Left renal pelvis (tissue), 4 donors: ENCODE measurements at regions not wholly inside any gene's neighbourhood (a gene's known extent, or its start where the extent isn't known, plus 50 kb on each side); places are given as distances from the start of the nearest gene placed in this dataset.

Experiments
- DNase-seq, 4 donors: peaks; one replicate each; pipeline ENCODE4 v3.0.0-alpha.2; 2013; ENCODE audit warnings: low read depth in 4 of 4, low spot score in 3 of 4

DNA sequence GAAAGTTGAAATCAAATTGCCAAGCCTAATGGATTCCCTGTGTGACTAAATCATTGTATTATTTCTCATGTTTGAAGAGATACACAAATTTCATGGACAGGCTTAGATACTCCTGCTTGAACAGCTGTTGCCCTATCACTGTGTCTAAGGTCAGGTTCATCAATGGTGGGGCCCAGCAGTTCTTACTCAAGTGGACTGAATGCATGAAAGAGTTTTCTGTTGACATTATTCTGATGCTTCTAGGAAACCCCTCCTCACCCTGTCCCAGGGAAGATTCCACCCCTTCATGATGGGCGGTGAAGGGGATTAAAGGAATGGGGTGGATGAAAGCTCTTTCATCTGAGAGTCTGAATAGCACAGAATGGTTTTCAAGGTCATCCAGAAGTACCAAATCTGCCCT is 148.8 kb downstream of the INO80D start:
- DNase-seq, result no peak

GRCh38 chr2:205936446-205936845 is 149.5 kb downstream of the INO80D start:
- no peak for DNase-seq

DNA sequence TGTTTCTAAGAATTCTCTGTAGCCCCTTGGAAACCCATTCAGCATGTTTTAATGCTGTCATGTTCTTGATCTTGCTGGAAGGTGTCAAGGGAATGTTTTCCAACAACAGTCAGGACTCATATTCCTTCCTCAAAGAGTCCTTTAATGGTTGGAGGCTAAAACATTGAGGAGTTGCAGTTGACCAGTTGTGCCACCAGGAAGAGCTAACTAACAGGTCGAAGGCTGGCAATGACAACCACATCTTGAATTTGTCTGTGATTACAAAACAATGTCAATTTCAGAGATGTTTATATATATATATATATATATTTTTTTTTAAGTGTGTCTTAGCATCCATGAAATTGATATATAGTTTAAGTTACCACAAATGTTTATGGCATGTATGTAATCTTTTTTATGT is 151.5 kb downstream of the INO80D start:
- no peak for DNase-seq

- DNase-seq, result no peak
Measured at GRCh38 chr2:205932861-205933260, 153.1 kb downstream of the INO80D start.

DNA sequence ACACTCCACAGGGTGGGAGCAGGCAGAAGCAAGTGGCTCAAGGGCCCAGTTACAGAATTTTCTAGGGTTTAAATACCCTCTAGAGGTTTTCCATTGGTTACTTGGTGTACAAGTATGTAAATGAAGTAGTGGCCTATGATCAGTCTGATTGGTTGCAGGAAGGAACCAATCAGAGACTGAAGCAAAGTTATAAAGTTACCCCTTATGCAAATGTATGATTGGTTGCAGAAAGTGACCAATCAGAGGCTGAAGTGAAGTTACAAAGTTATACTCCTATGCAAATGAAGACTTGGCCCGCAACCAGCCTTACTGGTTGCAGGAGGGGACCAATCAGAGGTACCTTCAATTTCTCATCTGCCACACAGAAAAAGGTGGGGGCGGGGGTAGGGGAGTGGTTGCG is 154.6 kb downstream of the INO80D start:
- DNase-seq, result no peak

GRCh38 chr2:205930209-205930608 is 155.8 kb downstream of the INO80D start:
- no peak for DNase-seq

DNA sequence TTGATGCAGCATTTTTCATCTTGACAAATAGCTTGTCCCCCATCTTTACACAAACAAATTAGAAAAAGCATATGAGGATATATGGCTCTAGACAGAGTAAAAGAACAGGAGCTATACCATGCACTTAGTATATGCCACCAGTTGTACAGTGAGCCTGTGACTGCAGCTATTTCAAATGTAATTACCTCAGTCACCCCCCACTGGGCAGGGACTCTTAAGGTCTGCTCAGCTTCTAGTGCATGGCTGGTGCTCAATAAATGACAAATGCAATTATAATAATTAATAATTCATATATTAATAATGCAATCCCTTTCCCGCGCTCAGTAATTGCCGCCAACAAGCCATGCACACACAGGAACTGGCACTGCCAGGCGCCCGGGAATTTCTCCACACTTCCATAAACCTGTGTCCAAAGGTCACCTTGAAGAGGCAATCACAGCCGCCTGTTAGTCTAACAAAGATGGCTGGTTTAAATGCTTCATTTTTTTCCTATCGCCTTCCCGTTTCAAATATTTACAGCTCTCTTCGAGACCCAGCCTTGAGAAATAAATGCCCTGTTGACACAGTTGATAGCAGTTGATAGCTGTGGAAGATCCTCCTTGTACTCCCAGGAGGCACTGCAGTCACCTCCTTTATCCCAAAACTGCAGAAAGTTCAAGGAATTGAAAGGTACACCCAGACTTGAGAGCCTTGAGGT is 156.6 kb downstream of the INO80D start:
- no peak for DNase-seq

DNA sequence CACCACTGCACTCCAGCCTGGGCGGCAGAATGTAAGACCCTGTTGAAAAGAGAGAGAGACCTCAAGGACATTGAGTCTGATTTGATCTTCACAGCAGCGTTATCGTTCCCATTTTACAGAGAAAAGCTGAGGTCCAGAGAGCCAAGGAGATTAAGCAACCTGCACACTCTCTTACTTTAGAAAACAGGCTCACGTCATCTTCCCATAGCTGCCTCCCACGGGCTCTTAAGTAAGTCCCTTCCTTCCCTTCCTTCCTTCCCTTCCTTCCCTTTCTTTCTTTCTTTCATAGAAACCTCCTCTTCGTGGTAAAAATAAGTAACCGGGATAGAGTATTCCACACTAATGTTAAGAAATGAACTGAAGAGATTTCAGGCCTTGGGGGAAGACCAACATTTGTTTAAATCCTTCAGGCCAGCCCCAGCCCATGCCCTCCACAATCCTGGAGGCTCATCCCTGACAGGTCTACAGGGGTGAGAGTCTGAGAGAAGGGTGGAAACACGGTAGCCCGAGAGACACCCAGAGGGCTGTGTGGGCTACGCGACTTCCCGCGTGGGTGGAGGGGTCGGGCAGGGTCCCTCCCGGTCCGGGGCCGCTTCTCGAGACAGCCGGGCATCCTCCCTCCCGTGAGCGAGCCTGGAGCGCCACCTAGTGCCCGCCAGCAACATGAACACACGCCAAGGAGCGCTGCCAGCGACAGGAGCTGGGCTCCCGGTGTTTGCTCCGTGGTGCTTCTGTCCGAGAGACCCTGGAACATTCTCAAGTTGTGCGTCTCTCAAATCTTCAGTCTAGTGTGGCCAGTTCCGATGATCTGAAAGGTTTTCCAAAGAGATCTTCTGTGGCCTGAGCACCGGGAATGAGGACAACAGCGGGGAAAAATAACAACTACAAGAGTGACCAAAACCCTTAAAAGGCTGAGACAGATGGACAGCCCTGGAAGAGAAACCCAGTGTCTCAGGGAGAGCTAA is 160.3 kb downstream of the INO80D start:
- peak in 3 of 4 donors; percentile 53 to 59 (median 54) for DNase-seq

DNA sequence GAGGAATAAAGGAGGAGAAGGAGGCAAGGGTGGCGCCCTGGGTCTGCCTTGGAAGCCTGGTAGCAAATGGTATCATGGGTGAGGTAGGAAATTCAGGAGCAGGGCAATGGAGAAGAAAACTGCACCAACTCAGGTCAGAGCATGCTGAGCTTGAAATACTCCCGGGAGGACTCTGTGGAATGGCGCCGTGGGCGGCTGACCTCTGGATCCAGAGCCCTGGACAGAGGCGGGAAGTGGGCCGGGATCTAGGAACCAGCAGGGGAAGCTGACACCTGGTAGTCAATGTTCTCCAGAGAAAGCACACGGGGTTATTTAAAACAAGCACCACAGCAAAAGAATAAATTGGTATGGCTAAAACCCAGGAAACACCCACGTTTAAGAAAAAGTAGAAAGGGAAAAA is 161.3 kb downstream of the INO80D start:
- no peak for DNase-seq

DNA sequence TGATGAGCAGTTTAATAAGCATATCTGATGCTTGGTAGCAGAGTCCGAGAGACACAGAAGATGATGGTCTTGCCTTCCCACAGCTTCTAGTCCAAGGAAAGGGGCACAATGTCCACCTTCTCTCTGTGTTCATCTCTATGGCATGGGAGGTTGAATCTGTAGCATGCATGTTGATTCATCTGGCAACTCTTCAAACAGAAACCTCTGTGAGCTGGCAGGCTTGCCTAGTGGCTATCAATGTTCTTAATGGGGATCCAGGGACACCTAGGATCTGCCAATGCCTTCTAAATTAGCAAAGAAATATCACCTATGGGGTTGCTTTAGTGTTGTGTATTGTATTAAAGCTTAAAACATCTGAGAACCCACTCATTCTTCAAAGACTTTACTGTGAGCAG is 170.8 kb downstream of the INO80D start:
- no peak for DNase-seq

DNA sequence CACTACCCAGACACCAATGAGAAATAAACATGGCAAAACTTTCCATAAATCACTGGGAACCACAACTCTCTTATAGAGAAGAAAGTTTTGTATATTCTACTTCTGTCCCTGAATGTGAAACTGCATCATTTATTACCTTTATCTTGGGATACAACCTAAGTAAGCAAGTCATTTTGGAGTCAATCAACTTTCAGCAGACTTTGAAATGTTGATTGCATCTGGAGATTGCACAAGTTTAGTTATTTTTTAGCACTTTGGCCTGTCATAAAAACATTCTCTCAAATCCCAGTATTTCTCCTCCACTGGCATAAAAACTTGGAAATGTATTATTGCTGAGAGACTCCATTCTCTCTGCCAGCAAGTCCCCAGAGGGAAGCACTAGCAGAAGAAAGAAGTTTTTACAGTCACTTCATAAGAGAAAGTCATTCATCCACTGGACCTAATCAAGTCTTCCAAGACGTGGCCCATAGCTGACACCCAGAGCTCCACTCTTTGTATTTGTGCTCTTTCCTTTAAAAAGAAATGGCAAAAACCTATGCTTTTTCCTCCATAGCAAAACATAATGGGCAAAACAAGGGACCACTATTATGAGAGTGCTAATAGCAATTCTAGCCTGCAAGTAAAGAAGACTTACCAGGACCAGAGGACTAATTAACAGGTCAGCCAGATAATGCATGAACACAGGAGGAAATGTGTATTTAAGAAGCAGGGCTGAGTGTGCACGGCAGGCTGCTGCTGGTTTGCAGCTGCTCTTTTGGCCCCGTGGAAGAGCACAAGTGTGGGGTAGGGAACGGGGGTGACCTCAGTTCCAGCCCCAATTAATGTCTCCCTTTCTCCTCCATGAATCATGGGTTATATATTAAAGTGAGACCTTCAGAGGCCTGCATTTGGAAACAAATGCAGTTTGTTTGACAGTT is 171.5 kb downstream of the INO80D start:
- DNase-seq, result no peak

DNA sequence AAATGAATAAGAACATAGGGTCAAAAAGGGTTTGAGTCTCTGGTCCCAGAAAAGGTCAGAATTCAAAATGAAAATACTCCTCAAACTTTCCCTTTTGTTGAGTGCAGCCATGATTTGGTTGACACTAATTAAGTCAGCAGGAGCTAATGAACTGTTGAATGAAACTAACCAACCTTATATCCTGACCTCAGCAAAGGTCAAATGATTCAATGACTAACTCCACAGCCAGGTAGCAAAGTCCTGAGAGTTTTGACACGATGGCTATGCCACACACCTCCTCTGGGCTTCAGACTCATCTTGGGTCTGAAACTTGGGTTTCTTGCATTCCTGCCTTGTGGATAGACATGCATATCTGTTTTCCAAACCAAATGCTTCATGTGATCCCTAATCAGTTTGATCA is 172.3 kb downstream of the INO80D start:
- no peak for DNase-seq

- DNase-seq, result no peak
Measured at GRCh38 chr2:205911306-205911705, 174.7 kb downstream of the INO80D start.

GRCh38 chr2:205909184-205909572 is 176.8 kb downstream of the INO80D start:
- no peak for DNase-seq

- DNase-seq, result no peak
Measured at GRCh38 chr2:205908212-205909183, 177.5 kb downstream of the INO80D start.

- DNase-seq, result no peak
Measured at GRCh38 chr2:205906419-205906818, 179.6 kb downstream of the INO80D start.

DNA sequence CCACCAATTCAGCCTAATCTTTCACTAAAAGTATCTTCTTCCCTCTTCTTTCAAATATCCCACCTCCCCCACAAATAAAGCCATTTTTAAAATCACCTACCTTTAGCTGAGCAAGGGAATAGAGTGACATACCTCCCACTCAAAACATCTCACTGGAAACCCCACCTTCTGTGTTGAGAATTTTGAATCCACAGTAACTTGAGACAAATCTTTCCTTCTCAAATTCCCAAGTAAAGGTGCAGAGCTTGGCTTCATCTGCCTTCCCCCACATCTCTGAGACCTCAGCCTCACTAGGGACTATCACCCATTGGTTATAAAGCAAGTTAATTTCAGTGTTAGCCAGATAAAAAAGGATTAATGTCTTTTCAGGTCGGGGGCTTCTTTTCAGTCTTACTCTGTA is 180.4 kb downstream of the INO80D start:
- no peak for DNase-seq

GRCh38 chr2:205904873-205905272 is 181.1 kb downstream of the INO80D start:
- no peak for DNase-seq

GRCh38 chr2:205903549-205904129 is 182.3 kb downstream of the INO80D start:
- DNase-seq, result no peak

- DNase-seq, result no peak
Measured at GRCh38 chr2:205902900-205903237, 183.1 kb downstream of the INO80D start.
